GM19035 (cell line): ENCODE measurements at regions not wholly inside any gene's neighbourhood (a gene's known extent, or its start where the extent isn't known, plus 50 kb on each side); places are given as distances from the start of the nearest gene placed in this dataset.

ENCODE experiments used
- ATAC-seq: cut with Tn5 transposase; IDR thresholded peaks from one replicate; pipeline ENCODE4 v1.9.1; 2021; ENCODE audit not compliant: unreplicated experiment

DNA sequence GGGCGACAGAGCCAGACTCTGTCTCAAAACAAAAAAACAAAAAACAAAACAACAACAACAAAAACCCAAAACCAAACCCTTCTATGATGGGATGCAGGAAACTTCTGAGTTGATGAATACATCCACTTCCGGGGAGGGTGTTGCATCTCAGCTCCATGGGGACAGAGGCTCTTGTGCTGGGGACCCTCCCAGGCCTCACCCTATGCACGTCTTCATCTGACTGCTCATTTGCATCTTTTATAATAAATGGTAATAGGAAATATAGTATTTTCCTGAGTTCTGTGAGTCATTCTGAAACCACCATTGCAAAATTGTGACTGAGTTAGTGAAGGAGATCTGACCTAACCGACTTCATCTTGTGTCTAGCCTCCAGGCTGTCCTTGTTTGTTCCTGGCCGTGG, 109.5 kb upstream of the SLC28A3 start:
- ATAC-seq = no peak

DNA sequence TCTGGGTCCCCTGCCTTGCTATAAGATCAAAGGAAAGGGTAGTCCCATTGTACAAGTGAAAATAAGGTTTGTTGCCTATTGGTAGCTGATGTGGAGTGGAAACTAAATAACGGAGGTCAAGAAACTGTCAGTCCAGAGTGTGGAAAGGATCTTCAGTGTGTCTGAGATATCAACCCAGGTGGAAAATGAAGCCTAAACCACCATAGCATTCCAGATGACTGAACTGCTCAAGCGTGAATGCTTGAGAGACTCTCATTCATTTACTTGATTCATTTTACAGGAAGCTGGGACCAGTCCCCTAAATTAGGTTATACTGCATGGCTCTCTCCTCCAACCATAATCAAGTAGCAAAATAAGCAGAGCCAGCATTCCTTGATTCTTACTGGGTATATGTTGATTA, 116.0 kb upstream of the SLC28A3 start:
- ATAC-seq = no peak

DNA sequence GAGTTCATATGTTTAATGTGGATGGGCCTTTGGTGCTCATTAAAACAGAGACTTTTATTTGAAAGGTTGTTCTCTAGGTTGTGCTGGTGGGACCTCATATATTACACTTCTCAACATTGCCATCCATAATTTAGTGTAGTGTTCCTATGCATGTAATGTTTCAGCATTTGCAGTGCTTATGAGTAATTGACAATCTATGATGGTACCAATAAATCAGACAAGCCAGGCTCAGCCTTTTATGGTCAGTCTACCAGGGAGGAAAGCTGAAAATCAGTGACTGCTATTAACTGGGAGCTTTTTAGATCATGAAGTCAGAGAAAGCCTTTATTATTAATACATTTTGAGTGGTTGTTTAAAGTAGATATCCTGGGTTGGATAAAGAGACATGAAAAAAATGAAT, 120.1 kb upstream of the SLC28A3 start:
- ATAC-seq = no peak

DNA sequence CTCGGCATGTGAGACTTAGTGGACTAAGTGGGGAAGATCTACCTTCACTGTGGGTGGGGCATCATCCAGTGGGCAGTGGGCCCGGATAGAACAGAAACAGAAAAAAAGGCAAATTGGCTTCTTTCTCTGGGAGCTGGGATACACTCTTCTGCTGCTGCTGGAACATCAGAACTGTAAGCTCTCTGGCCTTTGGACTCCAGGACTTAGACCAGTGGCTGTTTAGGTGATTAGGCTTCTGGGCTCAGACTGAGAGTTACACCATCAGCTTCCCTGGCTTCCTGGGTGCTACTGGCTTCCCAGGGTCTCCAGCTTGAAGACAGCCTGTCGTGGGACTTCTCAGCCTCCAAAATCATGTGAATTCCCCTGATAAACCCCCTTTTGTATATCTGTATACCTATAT, 122.7 kb upstream of the SLC28A3 start:
- ATAC-seq = no peak

DNA sequence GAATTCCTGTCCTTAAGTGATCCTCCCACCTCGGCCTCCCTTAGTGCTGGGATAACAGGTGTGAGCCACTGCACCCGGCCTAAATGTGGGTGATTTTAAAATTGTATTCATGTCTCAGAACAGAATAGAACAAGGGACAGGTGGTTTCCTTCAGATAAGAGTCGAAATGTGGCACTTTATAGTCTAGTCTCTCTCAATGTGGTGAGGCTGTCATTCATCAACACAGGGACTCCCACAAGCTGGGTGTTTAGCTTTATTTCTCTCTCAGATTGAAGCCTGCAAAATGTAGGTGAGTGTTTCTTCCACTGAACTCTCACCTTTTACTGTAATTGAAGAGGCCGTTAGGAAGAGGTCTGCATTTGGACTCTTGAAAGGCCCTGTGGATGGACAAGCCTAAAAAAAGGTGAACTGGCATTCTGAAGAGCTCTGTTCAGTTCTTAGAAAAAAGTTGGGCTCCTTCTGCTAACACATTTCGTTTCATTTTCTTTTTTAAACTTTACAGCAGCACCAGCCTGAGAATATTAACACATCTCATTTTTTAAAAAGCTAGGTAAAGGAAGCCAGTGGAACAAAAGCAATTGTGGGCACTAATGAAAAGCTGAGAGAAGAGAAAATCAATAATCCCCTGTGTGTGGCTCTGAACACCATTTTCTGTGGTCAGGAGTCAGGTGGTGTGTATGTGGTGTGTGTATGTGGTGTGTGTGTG, 126.2 kb upstream of the SLC28A3 start:
- ATAC-seq = no peak

DNA sequence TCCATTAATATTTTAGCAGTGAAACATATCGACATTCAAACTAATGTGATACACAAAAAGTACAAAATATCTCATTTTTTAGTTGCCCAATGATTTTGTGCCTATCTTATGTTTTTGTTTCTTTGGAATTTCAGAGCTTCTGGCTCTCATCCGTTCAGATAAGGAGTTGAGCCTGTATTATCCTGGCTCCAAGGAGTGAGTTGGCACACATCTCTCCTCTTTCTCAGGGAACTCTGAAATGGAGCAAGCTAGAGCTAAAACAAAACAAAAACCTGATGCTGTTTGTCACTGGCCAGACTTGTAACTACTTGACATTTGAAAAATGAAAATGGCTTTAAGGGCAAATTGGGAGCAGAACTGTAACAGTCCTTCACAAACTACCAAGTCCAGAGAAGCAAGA, 131.3 kb upstream of the SLC28A3 start:
- no peak for ATAC-seq

DNA sequence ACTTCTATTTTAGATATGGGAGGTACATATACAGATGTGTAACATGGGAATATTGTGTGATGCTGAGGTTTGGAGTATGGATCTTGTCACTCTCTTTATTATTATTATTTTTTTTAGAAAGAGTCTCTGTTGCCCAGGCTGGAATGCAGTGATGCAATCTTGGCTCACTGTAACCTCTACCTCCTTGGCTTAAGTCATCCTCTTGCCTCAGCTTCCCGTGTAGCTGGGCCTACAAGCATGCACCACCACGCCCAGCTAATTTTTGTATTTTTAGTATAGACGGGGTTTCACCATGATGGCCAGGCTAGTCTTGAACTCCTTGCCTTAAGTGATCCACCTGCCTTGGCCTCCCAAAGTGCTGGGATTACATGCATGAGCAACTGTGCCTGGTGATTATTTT, 138.4 kb upstream of the SLC28A3 start:
- no peak for ATAC-seq

DNA sequence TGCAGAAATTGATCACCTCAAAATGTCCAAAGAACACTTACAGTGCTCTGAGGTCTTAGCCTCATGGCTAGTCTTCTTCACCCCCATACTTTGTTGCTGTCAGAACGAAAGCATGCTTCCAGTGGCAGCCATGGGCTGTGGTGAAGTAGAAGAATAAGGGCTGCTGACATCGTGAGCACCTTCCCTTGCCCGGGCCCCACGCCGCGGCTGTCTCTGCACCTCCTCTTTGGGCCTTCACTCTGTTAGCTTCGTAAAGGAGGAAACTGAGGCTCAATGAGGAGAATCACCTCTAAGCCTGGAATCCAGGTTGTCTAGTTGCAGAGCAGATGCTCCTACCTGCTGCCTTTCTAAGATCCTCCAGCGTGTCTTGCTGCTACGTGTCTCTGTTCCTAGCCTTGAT, 139.5 kb upstream of the SLC28A3 start:
- ATAC-seq = no peak

DNA sequence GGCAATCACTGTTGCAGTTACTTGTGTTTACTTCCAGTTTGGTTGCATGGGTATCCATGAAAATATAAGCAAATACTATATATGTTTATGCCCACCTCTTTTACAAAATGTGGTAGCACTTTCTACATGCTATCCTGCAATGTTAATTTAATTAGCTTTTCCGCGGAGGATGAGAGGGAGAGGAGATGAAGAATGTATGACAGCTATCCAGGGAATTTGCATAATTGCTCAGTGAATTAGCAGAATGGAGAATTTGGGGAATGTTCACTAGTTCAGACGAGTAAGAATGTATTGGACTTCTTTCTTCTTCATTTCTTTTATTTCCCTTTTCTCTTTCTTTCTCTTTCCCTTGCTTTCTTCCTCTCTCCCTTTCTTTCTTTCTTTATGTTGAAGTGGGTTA, 140.7 kb upstream of the SLC28A3 start:
- no peak for ATAC-seq

DNA sequence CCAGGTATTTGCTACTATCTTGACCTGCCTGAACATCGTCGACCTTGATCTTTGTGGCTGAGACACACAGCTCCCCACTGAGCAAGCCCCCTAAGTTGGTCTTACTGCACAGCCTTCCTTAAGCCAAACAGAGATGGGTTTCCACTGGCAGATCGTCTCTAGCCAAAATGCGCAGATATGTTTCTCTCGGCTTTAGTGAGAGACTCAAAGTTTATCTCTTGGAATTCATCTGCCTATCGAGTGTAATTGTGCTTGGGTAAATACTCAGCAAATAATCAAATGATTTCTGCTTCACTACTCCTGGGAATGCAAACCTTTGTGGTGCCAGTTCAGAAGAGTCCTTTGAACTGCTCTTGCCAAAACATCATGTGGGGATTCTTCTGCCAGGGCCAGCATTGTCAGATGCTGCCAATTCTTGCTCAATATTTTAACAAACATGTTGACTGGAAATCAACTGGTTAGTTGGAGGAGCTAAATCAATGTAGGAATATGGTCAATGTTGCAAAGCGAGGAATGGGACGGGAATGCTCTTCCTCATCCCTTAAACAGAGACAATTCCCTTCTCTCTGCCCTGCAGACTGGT, 141.2 kb upstream of the SLC28A3 start:
- no peak for ATAC-seq

DNA sequence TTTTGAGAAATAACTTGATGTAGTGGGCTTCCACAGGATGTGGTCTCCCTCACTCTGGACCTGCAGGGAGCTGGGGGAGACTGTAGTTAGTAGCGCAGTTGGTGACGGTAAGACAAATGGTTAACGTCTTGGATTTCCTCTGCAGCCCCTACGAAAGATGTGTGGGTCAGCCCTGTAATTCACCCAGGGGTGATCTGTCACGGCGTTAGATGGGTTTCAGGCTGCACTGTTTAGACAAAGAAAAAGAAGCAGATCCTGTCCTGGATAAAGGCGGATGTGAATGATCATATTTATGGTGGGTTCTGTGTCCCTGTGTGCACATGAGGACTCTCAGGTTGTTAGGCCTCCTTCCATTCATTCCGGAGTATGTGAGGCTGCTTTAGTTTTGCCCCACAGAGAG, 142.0 kb upstream of the SLC28A3 start:
- ATAC-seq = no peak

DNA sequence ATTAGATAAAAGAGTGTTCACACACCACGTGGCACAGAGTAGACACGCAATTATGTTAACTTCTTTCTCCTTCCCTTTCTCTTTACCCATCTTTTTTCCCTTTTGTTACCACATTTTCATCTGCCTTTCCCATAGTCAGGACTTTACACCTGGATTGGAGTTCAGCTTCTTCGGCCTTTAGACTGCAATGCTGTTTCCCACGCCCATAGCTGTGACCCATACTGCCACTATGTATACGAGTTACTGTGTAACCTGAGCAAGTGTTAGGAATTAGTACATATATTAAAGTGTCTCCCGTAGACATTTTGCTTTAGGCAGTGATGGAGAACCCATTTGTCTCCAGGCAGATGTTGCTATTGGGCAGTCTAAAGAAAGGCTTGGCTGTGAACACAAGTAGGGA, 143.6 kb upstream of the SLC28A3 start:
- no peak for ATAC-seq

DNA sequence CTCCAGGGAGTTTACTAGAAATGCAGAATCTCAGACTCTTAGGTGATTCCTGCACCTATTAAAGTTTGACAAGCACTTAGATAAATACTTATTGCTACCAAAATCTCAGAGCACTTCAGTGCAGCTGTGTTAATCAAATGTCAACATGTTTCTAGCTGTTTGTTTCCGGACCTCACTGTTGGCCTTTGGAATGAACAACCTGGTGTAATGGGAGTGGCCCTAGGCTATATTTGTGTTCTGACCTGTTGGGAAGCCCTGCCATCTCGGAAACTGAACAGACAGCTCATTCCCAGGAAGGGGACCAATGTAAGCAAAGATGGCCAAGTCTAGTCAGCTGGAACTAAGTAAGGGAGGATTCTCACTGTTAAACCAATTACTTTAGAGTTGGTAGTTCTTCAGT, 145.0 kb upstream of the SLC28A3 start:
- no peak for ATAC-seq

DNA sequence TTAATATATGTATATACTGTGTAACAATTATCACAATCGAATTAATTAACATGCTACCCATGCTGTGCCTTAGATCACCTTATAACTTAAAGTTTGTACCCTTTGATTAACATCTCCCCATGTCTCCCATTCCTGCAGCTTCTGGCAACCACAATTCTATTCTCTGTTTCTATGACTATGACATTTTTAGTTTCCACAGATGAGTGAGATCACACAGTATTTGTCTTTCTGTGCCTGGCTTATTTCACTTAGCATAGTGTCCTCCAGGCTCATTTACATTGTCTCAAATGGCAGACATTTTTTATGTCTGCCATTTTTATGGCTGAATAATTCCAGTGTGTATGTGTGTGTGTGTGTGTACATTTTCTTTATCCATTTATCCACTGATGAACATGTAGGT, 146.1 kb upstream of the SLC28A3 start:
- no peak for ATAC-seq

DNA sequence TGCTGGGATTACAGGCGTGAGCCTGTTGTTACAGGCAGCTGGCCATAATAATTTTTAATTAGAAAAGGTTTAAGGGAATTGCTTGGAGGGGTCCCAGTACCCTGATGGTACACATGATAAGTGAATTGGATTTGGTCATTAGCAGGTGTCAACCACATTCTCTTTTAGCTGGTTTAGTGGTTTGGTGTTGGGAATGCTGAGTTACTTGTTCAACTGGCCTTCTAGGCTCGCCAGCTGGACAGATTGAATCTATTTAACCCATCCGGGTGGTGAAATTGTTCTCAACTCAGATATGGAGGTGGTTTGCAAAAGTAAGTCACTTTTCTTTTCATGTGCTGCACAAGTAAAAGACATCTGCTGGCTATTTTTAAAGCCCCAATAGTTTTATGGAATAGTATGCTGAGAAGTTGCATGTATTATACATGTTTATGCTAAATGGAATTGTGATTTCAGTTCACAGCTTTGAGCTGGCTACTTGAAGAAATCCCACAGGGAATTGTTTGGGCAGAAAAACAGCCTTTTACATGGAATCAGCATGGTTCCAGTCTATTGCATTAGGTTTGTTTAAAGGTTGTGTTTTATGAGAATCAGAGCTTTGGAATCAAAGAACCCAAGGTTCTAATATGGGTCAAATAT, 149.8 kb upstream of the SLC28A3 start:
- no peak for ATAC-seq

DNA sequence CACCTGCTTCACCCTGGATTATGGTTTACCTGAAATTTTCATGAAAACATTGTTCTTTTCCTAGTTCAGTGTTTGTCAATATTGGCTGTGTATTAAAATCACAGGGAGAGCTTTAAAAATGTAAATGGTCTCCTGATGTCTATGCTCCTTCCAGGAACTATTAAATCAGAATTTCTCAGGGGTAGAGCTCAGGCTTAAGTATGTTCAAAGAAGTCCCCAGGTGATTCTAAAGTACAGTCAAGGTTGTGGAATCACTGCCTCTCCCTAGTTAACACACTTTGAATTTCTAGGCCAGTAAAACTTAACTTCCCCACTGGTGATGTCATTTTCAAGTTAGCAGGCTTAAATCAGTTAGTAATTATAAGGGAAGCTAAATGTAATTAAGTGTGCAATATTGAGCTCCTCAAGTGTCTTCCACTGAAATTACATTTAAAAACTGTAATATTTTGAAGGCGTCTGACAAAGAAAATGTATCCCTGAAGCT, 150.3 kb upstream of the SLC28A3 start:
- ATAC-seq = no peak

DNA sequence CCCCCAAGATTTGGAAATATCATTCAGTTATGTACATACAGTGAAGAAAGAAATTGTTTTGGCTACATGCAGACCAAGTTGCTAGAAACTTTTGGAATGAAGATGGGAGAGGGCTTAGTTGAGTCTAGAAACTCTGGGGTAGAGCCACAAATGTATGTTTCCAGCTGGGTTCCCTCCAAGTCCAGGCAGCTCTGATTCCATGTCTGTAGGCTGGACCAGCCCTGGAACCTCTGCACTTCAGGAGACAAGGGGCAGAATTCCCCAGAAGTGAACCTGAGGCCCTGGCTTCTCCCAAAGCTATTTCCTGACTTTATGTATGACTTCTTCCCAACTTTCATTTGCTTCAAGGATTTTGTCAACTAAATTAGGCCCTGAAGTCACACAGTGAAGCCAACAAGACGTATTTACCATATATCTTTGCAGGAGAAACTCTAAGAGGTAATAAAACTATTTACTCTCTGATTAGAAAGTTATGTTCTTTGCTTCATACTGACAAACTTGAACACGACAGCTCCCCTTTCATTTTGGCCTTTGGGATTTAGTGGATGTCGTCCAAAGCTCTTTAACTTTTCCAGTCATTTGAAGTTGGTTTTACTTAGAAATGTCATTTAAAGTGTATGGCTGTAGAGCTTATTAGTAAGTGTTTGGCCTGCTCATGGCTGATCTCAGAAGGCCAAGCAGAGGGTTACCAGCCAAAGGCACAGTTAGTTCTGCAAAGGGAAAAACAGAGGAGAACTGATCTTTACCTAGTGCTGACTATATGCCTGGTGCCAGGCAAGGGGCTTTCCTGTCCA, 152.0 kb upstream of the SLC28A3 start:
- no peak for ATAC-seq

DNA sequence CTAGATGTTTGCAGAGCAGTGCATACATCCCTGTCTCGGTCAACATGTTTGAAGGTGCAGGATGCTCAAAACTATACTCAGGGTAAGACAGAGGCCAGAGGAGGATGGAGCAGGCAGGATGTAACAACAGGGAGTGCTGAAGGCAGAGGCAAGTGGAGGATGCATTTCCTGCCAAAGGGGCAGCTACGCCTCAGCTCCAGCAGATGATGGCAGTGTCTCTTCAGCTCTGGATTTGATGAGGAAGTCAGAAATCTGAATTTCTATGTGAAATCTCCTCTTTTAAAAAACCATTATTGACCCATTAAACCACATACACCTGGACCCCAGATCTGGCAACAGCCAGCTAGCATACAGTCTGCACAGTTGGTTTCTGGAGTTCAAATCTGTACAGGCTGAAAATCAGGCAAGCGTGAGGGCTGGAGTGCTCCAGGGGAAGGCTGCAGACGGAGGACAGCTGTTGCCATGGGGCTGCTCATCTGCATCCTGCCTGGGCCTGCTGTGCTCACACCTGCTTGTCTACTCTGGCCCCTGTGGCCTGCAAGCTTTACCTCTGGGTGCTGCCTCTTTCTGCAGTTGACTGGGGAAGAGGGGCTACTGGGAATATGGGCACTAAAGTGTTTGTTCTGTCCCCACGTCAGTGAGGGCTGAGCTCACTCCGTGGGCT, 152.9 kb upstream of the SLC28A3 start:
- no peak for ATAC-seq

DNA sequence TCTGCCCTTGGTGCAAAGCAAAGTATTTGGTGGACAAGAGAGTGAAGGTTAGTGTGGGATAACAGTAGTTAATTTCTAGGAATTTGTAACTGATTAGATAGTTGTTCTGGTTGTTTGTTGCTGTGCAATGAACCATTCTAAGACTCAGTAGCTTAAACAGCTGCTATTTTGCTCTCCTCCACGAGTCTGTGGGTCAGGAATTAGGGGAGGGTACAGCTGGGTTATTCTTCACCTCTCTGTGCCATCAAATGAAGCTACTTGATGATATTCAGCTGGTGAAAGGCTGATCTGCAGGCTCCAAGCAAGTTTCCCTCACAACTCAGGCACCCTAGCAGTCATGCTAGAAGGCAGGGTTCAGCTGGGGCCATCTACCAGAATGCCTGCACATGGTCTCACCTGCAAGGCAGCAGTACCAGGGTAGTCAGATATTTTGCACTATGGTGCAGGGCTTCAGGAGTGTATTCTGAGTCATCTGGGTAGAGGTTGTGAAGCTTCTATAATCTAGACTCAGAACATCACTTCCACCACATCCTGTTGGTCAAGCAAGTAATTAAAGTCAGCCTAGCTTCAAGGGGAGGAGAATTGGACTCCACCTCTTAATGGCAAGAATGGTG, 159.5 kb upstream of the SLC28A3 start:
- ATAC-seq = peak; percentile 95

DNA sequence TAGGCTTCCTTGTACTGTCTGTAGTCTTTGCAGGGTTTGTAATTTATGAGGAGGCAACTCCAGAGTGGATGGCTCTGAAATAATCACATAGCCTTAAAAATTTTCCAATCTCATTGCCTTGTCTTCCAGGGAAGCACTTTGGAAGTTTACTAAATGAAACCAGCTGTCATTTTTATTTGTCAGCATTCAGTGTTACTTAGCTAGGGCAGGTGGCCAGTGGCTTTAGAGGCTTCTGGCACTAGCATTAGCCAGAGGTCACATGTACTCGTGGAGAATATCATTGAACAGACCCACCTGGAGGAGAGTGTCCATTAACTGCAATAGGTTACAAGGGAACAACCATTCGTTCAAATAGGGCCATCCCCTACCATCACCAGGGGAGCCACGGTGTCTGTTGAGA, 160.3 kb upstream of the SLC28A3 start:
- ATAC-seq = no peak

DNA sequence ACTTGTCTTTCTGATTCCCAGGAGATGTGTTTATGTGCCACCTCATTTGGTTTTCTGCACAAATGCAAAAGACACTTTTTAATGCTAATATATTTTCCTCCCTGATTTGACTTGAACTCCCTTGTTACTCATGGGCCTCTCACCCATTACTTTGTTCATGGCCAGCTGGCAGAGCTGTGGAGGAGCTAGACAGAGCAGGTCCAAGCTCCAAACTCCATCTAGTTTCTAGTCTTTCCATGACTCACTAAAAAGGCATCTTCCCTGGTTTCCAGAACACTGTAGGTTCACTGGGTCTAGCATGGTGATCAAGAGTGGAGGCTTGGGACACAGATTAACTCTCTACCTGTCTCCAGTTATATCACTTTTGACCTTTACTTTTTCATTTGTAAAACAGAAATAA, 161.0 kb upstream of the SLC28A3 start:
- no peak for ATAC-seq
